GM21528 (cell line): ENCODE measurements at regions not wholly inside any gene's neighbourhood (a gene's known extent, or its start where the extent isn't known, plus 50 kb on each side); places are given as distances from the start of the nearest gene placed in this dataset.
"Not testable (repeated sequence)": the region's sequence is repeated elsewhere in the genome, so short reads cannot be mapped to it uniquely, and the experiment has no call there.

ENCODE experiments used
- ATAC-seq: cut with Tn5 transposase; IDR thresholded peaks from one replicate; pipeline ENCODE4 v1.9.1; 2021; ENCODE audit warnings: mild to moderate bottlenecking, moderate library complexity; ENCODE audit not compliant: unreplicated experiment, low FRiP score

DNA sequence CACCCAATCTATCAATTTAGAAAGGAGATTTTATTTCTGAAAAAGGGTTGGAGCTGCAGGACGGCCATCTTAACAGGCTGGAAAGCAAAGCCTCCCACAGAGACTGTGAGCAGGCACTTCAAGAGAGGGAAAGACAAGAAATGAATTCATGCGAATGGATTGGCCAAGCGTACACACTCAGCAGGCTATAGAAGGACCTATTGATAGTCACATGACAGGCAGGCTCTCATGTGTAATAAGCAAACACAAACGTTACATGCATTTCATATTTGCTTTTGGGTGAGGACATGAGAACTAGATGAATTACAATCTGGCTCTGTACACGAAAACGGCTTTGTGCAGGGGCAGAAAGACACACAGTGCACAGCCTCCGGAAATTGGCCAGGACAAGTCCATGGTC, 83.9 kb upstream of the GOLGA6L6 start:
- not testable (repeated sequence) for ATAC-seq

- not testable (repeated sequence) for ATAC-seq
Measured at GRCh38 chr15:20624085-20624484, 82.5 kb upstream of the GOLGA6L6 start.

DNA sequence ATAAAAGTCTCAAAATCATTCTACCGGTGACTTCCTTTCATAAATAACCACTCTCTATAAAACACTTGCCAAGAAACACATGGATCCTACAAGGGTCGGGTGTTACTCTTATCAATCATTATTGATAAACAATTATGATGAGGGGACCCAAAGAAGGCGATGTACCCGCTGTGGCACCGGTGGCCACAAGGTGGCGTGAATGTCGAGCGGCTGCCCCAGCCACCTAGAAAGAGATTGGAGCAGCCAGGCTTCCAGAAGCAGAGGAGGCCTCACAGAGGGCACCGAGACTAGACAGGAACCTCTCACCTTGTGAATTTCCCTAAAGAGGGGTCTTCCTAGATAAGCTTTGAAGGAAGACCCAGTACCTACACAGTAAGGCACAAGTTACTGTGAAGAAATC, 80.5 kb upstream of the GOLGA6L6 start:
- ATAC-seq, result not testable (repeated sequence)

GRCh38 chr15:20614549-20614948, 72.9 kb upstream of the GOLGA6L6 start:
- ATAC-seq, result not testable (repeated sequence)

GRCh38 chr15:20612796-20613195, 71.2 kb upstream of the GOLGA6L6 start:
- not testable (repeated sequence) for ATAC-seq

DNA sequence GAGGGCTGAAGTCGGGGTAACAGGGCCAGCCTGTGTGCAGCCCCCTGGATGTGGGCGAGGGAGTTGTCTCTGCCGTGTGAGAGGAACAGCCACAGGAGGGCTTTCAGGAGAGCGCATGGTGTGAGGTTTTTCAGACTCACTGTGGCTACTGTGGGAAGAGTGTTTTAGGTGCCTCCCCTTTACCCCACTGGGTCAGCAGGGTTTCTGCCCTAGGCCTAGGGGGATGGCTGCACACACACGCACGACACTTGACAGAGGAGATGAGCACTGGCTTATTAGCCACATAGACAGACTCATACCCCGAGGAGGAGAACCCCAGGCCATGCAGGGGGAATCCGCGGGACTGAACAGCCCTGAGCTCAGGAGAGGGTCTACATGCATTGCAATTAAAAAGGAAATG, 70.8 kb upstream of the GOLGA6L6 start:
- not testable (repeated sequence) for ATAC-seq

DNA sequence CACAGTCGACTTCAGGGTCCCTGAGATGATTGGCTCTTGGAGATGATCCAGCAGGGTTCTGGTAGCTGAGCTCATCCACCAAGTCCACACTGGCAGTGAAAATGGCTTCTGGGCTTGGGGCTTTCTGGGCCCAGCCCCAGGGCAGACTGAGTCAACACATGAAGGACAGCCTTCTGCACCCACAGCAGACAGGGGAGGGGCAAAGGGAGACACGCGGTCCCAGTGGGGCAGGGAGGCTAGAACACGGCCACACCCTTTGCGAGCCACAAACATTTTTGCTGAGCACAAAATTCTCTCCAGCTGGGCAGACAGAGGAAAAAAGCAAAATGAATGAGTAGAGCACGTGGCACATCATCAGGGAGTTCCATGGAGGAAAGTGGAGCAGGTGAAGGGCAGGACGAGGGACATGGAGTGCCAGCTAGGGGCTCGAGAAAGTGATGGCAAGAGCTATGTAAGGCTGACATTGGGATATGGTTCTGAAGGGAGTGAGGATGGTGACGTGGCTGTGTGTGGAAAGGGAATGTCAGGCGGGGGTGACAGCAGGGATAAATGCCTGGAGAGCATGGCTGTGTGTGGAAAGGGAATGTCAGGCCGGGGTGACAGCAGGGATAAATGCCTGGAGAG, 70.2 kb upstream of the GOLGA6L6 start:
- ATAC-seq, result not testable (repeated sequence)

- not testable (repeated sequence) for ATAC-seq
Measured at GRCh38 chr15:20608179-20608578, 66.6 kb upstream of the GOLGA6L6 start.

GRCh38 chr15:20597245-20597644, 55.6 kb upstream of the GOLGA6L6 start:
- ATAC-seq, result not testable (repeated sequence)

DNA sequence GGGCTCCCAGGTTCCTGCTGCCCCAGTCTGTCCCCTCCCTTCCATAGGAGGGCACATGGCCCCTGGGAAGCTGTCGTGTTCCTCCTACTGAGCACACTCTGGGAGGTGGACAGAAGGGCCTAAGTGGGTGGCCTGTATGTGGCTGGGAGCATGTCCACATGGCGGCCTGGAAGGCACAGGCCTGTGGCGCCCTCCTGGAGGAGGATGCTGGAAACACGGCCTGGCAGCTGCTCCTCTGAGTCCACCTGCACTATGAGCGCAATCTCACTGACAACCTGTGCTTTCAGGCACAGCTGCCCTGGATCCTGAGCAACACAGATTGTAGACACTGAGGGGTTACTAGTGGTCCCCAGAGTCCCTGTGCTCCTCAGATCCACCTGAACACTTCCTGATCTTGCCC, 52.6 kb upstream of the GOLGA6L6 start:
- ATAC-seq, result not testable (repeated sequence)

GRCh38 chr15:20591936-20592335, 50.3 kb upstream of the GOLGA6L6 start:
- ATAC-seq, result not testable (repeated sequence)
